Neural cell (in vitro differentiated cells): ENCODE measurements at regions not wholly inside any gene's neighbourhood (a gene's known extent, or its start where the extent isn't known, plus 50 kb on each side); places are given as distances from the start of the nearest gene placed in this dataset.

Experiments
- H2AFZ ChIP-seq: fragments of 200-600, 300-800 bp; sonication (generic), shearing (Covaris generic); 2 replicates; pipeline ENCODE4 v1.6.0; 2014; ENCODE audit warnings: low read depth, mild to moderate bottlenecking, antibody characterized with exemption, low read length, moderate library complexity
- H3F3A ChIP-seq: fragments of 200-600 bp; shearing (Covaris generic); 2 replicates; pipeline ENCODE4 v1.6.1; 2016; ENCODE audit warnings: mild to moderate bottlenecking, moderate library complexity, mixed read lengths, antibody characterized with exemption, low read length; ENCODE audit not compliant: insufficient read depth, poor library complexity, severe bottlenecking
- H3K27ac ChIP-seq: fragments of 200-600, 300-800 bp; sonication (generic), shearing (Covaris generic); 2 replicates; pipeline ENCODE4 v1.5.1; 2014; ENCODE audit warnings: mild to moderate bottlenecking, low read length, moderate library complexity
- H3K27me3 ChIP-seq: fragments of 300-800, 200-600 bp; sonication (generic), shearing (Covaris generic); 2 replicates; pipeline ENCODE4 v1.6.0; 2014; ENCODE audit warnings: mild to moderate bottlenecking, low read depth, low read length, moderate library complexity; ENCODE audit not compliant: insufficient read depth
- H3K36me3 ChIP-seq: fragments of 300-800, 200-600 bp; sonication (generic), shearing (Covaris generic); 2 replicates; pipeline ENCODE4 v1.5.1; 2014; ENCODE audit warnings: mild to moderate bottlenecking, antibody characterized with exemption, low read length, moderate library complexity; ENCODE audit not compliant: insufficient read depth
- H3K4me2 ChIP-seq: fragments of 300-800, 200-600 bp; sonication (generic), shearing (Covaris generic); 2 replicates; pipeline ENCODE4 v1.6.0; 2014; ENCODE audit warnings: mild to moderate bottlenecking, low read length
- H3K4me3 ChIP-seq: fragments of 300-800, 200-600 bp; sonication (generic), shearing (Covaris generic); 2 replicates; pipeline ENCODE4 v1.5.1; 2014; ENCODE audit warnings: mild to moderate bottlenecking, low read length, moderate library complexity
- H3K79me2 ChIP-seq: fragments of 200-600 bp; shearing (Covaris generic); replicated peaks from 2 replicates; pipeline ENCODE4 v1.6.0; 2014; ENCODE audit warnings: mild to moderate bottlenecking, low read length, moderate library complexity; ENCODE audit not compliant: insufficient read depth
- H3K9ac ChIP-seq: fragments of 300-800, 200-600 bp; sonication (generic), shearing (Covaris generic); 2 replicates; pipeline ENCODE4 v1.6.1; 2016; ENCODE audit warnings: mild to moderate bottlenecking, low read length, mixed read lengths
- H3K9me2 ChIP-seq: fragments of 200-600 bp; shearing (Covaris generic); 2 replicates; pipeline ENCODE4 v1.6.1; 2016; ENCODE audit warnings: mild to moderate bottlenecking, low read length, mixed read lengths; ENCODE audit not compliant: insufficient read depth
- H3K9me3 ChIP-seq: fragments of 200-600, 300-800 bp; sonication (generic), shearing (Covaris generic); 2 replicates; pipeline ENCODE4 v1.6.1; 2016; ENCODE audit warnings: mild to moderate bottlenecking, mixed run types, low read length, moderate library complexity, mixed read lengths
- H4K20me1 ChIP-seq: fragments of 200-600 bp; shearing (Covaris generic); 2 replicates; pipeline ENCODE4 v1.6.1; 2016; ENCODE audit warnings: mild to moderate bottlenecking, mixed run types; ENCODE audit not compliant: insufficient read depth
- EP300 ChIP-seq: fragments of 450-650 bp; conservative IDR thresholded peaks from 2 replicates; pipeline ENCODE4 v1.6.1; 2014; ENCODE audit warnings: antibody characterized with exemption, mild to moderate bottlenecking, moderate library complexity; ENCODE audit not compliant: poor library complexity, severe bottlenecking
- EZH2 ChIP-seq: fragments of 200-600, 300-800 bp; shearing (Covaris generic), sonication (generic); IDR thresholded peaks from 2 replicates; pipeline ENCODE4 v1.6.1; 2014; ENCODE audit warnings: antibody characterized with exemption, low read length, borderline replicate concordance, mild to moderate bottlenecking; ENCODE audit not compliant: insufficient read depth, poor library complexity, severe bottlenecking
- MXI1 ChIP-seq: fragments of 450-650 bp; conservative IDR thresholded peaks from 2 replicates; pipeline ENCODE4 v1.6.1; 2014; ENCODE audit warnings: antibody characterized with exemption, mild to moderate bottlenecking; ENCODE audit not compliant: poor library complexity, severe bottlenecking
- POLR2AphosphoS5 ChIP-seq: IDR thresholded peaks from 2 replicates; pipeline ENCODE4 v1.6.1; 2012
- RAD21 ChIP-seq: fragments of 450-650 bp; conservative IDR thresholded peaks from 2 replicates; pipeline ENCODE4 v1.6.1; 2014; ENCODE audit warnings: antibody characterized with exemption, mild to moderate bottlenecking, moderate library complexity
- SMC3 ChIP-seq: fragments of 450-650 bp; conservative IDR thresholded peaks from 2 replicates; pipeline ENCODE4 v1.6.1; 2014; ENCODE audit warnings: antibody characterized with exemption, mild to moderate bottlenecking, moderate library complexity; ENCODE audit not compliant: poor library complexity
- TAF1 ChIP-seq: IDR thresholded peaks from 2 replicates; pipeline ENCODE4 v1.6.1; 2012; ENCODE audit warnings: low read depth
- TF ChIP-seq, protein P1 (sequence below): IDR thresholded peaks from 2 replicates; pipeline ENCODE4 v1.6.1; 2012; ENCODE audit warnings: borderline replicate concordance
- TF ChIP-seq, protein P2 (sequence below): fragments of 450-650 bp; IDR thresholded peaks from 2 replicates; pipeline ENCODE4 v1.5.1; 2014; ENCODE audit warnings: antibody characterized with exemption, mild to moderate bottlenecking, moderate library complexity; ENCODE audit not compliant: poor library complexity, severe bottlenecking

DNA sequence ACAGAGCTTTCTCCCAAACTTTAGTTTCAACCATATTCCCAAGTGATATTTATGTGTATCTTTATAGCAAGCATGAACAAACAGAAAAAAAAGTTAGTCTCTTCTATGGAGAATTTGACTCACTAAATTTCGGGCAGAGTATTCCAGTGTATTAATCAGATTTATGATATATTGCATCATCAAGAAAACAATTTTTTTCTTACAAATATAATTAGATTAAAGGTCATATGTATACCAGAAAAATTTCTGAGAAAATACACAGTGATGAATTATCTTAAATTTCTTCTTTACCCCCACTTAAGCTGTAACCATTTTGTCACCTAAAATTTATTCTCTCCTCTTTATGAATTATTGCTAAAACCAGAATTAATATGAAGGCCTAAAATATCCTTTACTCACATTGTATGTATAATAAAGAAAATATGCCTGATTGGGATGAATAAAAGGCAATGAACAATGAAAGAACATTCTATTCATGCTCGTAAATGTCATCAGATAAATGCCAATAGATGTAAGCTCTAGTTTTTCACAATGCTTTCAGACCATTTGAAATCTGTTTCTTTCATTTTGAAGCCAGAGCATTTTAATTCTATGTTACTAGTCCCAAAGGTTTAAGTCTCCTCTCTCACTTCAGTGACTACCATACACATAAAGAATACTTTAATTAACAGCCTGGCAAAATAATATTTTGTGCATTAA, 192.1 kb downstream of the HGF start:
- H3K9me2 ChIP-seq, result no peaks in the 10 kb centered on the region
- no peak overlapping the region for H2AFZ ChIP-seq

DNA sequence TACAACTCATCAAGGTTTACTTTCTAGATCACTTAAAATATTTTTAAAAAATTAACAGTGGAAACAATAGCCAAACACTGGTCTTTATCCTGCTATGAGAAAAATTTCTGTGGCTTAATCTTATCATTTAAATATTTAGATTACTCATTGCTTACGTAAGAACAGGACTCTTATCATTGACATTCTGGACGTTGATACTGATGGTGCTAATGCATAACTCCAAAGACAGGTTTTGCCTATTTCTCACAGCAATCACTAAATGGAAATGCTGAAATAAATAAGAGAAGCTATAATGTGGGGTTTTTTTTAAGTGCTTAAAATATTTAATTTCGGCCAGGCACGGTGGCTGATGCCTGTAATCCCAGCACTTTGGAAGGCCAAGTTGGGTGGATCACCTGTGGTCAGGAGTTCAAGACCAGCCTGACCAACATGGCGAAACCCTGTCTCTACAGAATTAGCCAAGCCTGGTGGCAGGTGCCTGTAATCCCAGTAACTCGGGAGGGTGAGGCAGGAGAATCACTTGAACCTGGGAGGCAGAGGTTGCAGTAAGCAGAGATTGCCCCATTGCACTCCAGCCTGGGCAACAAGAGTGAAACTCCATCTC, 195.0 kb downstream of the HGF start:
- Histone ChIP-seq H3K4me3 (no peak overlapping the region), H3K27ac (no peak overlapping the region), H3K79me2 (no peaks in the 10 kb centered on the region), H3K9me2 (no peaks in the 10 kb centered on the region), H3K4me2 (no peak overlapping the region), H3K36me3 (no peaks in the 10 kb centered on the region), H3K9ac (no peak overlapping the region), H3K9me3 (no peaks in the 10 kb centered on the region), H3K27me3 (no peaks in the 10 kb centered on the region), H3F3A (no peaks in the 10 kb centered on the region), H4K20me1 (no peaks in the 10 kb centered on the region), H2AFZ (no peak overlapping the region)
- no peak for TF ChIP-seq TAF1

More for the DNA sequence above, 192.1 kb downstream of the HGF start:
- H3K9me3 ChIP-seq, result no peaks in the 10 kb centered on the region
- H3F3A ChIP-seq, result no peaks in the 10 kb centered on the region
- no peaks in the 10 kb centered on the region for H3K79me2 ChIP-seq
- no peaks in the 10 kb centered on the region for H3K36me3 ChIP-seq
- TF ChIP-seq SMC3, result no peak
- no peak for TF ChIP-seq POLR2AphosphoS5
- no peak for TF ChIP-seq EP300
- no peaks in the 10 kb centered on the region for H4K20me1 ChIP-seq
- H3K9ac ChIP-seq, result no peak overlapping the region
- H3K4me2 ChIP-seq, result no peak overlapping the region
- no peak overlapping the region for H3K27ac ChIP-seq
- H3K27me3 ChIP-seq, result no peaks in the 10 kb centered on the region
- no peak overlapping the region for H3K4me3 ChIP-seq

DNA sequence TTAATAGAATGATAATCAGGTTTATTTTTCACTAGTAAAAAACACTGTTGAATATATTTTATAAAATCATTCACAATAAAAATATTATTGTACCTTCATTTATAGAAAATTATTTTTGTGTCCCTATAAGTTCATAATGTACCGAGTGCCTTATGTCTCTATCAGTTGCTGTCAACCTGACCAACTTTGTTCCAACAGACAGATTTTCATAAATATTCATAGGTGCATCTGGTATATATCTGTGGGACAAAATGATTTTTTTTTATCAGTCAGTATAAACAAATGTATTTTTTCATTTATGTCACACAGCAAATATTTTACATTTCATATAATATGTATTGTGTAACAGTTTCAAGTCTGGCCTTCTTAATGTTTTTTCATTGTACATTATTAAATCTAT, 195.9 kb downstream of the HGF start:
- no peaks in the 10 kb centered on the region for H3K27me3 ChIP-seq
- no peaks in the 10 kb centered on the region for H3F3A ChIP-seq
- no peak overlapping the region for H3K4me2 ChIP-seq
- H3K36me3 ChIP-seq, result no peaks in the 10 kb centered on the region
- no peak overlapping the region for H3K9ac ChIP-seq
- no peak overlapping the region for H3K4me3 ChIP-seq
- H3K79me2 ChIP-seq, result no peaks in the 10 kb centered on the region
- no peaks in the 10 kb centered on the region for H4K20me1 ChIP-seq
- H2AFZ ChIP-seq, result no peak overlapping the region
- no peaks in the 10 kb centered on the region for H3K9me3 ChIP-seq
- H3K27ac ChIP-seq, result no peak overlapping the region
- H3K9me2 ChIP-seq, result no peaks in the 10 kb centered on the region
- TF ChIP-seq SMC3 (no peak), MXI1 (no peak), EP300 (no peak), POLR2AphosphoS5 (no peak), EZH2 (no peak), TAF1 (no peak), RAD21 (no peak)
- TF ChIP-seq, protein P1, sequence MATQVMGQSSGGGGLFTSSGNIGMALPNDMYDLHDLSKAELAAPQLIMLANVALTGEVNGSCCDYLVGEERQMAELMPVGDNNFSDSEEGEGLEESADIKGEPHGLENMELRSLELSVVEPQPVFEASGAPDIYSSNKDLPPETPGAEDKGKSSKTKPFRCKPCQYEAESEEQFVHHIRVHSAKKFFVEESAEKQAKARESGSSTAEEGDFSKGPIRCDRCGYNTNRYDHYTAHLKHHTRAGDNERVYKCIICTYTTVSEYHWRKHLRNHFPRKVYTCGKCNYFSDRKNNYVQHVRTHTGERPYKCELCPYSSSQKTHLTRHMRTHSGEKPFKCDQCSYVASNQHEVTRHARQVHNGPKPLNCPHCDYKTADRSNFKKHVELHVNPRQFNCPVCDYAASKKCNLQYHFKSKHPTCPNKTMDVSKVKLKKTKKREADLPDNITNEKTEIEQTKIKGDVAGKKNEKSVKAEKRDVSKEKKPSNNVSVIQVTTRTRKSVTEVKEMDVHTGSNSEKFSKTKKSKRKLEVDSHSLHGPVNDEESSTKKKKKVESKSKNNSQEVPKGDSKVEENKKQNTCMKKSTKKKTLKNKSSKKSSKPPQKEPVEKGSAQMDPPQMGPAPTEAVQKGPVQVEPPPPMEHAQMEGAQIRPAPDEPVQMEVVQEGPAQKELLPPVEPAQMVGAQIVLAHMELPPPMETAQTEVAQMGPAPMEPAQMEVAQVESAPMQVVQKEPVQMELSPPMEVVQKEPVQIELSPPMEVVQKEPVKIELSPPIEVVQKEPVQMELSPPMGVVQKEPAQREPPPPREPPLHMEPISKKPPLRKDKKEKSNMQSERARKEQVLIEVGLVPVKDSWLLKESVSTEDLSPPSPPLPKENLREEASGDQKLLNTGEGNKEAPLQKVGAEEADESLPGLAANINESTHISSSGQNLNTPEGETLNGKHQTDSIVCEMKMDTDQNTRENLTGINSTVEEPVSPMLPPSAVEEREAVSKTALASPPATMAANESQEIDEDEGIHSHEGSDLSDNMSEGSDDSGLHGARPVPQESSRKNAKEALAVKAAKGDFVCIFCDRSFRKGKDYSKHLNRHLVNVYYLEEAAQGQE, result no peak
- TF ChIP-seq, protein P2, sequence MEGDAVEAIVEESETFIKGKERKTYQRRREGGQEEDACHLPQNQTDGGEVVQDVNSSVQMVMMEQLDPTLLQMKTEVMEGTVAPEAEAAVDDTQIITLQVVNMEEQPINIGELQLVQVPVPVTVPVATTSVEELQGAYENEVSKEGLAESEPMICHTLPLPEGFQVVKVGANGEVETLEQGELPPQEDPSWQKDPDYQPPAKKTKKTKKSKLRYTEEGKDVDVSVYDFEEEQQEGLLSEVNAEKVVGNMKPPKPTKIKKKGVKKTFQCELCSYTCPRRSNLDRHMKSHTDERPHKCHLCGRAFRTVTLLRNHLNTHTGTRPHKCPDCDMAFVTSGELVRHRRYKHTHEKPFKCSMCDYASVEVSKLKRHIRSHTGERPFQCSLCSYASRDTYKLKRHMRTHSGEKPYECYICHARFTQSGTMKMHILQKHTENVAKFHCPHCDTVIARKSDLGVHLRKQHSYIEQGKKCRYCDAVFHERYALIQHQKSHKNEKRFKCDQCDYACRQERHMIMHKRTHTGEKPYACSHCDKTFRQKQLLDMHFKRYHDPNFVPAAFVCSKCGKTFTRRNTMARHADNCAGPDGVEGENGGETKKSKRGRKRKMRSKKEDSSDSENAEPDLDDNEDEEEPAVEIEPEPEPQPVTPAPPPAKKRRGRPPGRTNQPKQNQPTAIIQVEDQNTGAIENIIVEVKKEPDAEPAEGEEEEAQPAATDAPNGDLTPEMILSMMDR, result no peak
